Neural progenitor cell (in vitro differentiated cells): ENCODE measurements at regions not wholly inside any gene's neighbourhood (a gene's known extent, or its start where the extent isn't known, plus 50 kb on each side); places are given as distances from the start of the nearest gene placed in this dataset.
"Not testable (repeated sequence)": the region's sequence is repeated elsewhere in the genome, so short reads cannot be mapped to it uniquely, and the experiment has no call there.

Experiments
- DNase-seq: peaks from one replicate; pipeline ENCODE4 v3.0.0-alpha.2; 2016; ENCODE audit warnings: low spot score
- H2AFZ ChIP-seq: fragments of 200-600 bp; sonication (generic); replicated peaks from 2 replicates; pipeline ENCODE4 v1.6.1; 2016; ENCODE audit warnings: antibody characterized with exemption
- H3F3A ChIP-seq: fragments of 200-600 bp; sonication (generic); 2 replicates; pipeline ENCODE4 v1.6.1; 2016; ENCODE audit warnings: antibody characterized with exemption, low read depth
- H3K27ac ChIP-seq: fragments of 200-600 bp; sonication (generic); 2 replicates; pipeline ENCODE4 v1.5.1; 2016; ENCODE audit warnings: mild to moderate bottlenecking
- H3K27me3 ChIP-seq: fragments of 200-600 bp; sonication (generic); 2 replicates; pipeline ENCODE4 v1.6.1; 2016; ENCODE audit warnings: mild to moderate bottlenecking, moderate library complexity
- H3K36me3 ChIP-seq: fragments of 200-600 bp; sonication (generic); 2 replicates; pipeline ENCODE4 v1.5.1; 2016
- H3K4me1 ChIP-seq: fragments of 200-600 bp; sonication (generic); 2 replicates; pipeline ENCODE4 v1.6.1; 2016; ENCODE audit warnings: mixed run types
- H3K4me2 ChIP-seq: fragments of 200-600 bp; sonication (generic); 2 replicates; pipeline ENCODE4 v1.6.1; 2016
- H3K4me3 ChIP-seq: fragments of 200-600 bp; sonication (generic); 2 replicates; pipeline ENCODE4 v1.5.1; 2016
- H3K79me2 ChIP-seq: fragments of 200-600 bp; sonication (generic); 2 replicates; pipeline ENCODE4 v1.6.1; 2016; ENCODE audit warnings: low read depth
- H3K9ac ChIP-seq: fragments of 200-600 bp; sonication (generic); 2 replicates; pipeline ENCODE4 v1.6.1; 2016
- H3K9me3 ChIP-seq: fragments of 200-600 bp; sonication (generic); 2 replicates; pipeline ENCODE4 v1.5.1; 2016; ENCODE audit warnings: low read depth
- H4K20me1 ChIP-seq: fragments of 200-600 bp; sonication (generic); 2 replicates; pipeline ENCODE4 v1.6.1; 2016; ENCODE audit warnings: low read depth
- H3K27ac Mint-ChIP-seq: 3 replicates; pipeline ENCODE4 v1.8.0; 2021; ENCODE audit warnings: mixed read lengths
- H3K27me3 Mint-ChIP-seq: 2 replicates; pipeline ENCODE4 v1.8.0; 2022; ENCODE audit warnings: low read depth, mild to moderate bottlenecking, inconsistent platforms, moderate library complexity, mixed read lengths; ENCODE audit not compliant: insufficient read depth
- H3K36me3 Mint-ChIP-seq: 3 replicates; pipeline ENCODE4 v1.8.0; 2021; ENCODE audit warnings: mixed read lengths
- H3K4me1 Mint-ChIP-seq: 3 replicates; pipeline ENCODE4 v1.8.0; 2021; ENCODE audit warnings: mixed read lengths
- H3K4me3 Mint-ChIP-seq: 3 replicates; pipeline ENCODE4 v1.8.0; 2021; ENCODE audit warnings: mild to moderate bottlenecking, moderate library complexity, mixed read lengths
- H3K9me3 Mint-ChIP-seq: 3 replicates; pipeline ENCODE4 v1.8.0; 2020; ENCODE audit warnings: mixed read lengths
- EZH2 ChIP-seq: fragments of 200-600 bp; sonication (generic); IDR thresholded peaks from 2 replicates; pipeline ENCODE4 v1.6.1; 2017; ENCODE audit warnings: antibody characterized with exemption, mild to moderate bottlenecking, moderate library complexity
- EZH2phosphoT487 ChIP-seq: fragments of 200-600 bp; sonication (generic); IDR thresholded peaks from 2 replicates; pipeline ENCODE4 v1.6.1; 2017; ENCODE audit warnings: antibody characterized with exemption
- TF ChIP-seq, protein P1 (sequence below): fragments of 200-600 bp; sonication (generic); IDR thresholded peaks from 2 replicates; pipeline ENCODE4 v1.5.1; 2017; ENCODE audit warnings: antibody characterized with exemption, mild to moderate bottlenecking

DNA sequence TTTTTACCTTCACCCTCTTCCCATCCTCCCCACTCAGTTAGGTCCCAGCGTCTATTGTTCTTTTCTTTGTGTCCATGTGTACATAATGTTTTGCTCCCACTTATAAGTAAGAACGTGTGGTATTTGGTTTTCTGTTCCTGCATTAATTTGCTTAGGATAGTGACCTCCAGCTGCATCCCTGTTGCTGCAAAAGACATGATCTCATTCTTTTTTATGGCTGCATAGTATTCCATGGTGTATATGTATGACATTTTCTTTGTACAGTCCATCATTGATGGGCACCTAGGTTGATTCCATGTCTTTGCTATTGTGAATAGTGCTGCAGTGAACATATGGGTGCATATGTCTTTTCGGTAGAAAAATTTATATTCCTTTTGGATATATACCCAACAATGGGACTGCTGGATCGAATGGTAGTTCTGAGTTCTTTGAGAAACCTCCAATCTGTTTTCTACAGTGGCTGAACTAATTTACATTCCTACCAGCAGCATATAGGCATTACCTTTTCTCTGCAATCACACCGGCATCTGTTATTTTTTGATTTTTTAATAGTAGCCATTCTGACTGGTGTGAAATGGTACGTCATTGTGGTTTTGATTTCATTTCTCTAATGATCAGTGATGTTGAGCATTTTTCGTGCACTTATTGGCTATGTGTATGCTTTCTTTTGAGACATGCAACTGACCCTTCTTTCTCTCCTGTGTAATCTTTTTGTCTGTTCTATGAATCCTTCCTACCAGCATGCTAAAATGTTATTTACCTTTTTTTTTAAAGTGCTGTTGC lies 279.7 kb upstream of the AMIGO2 start:
- Histone ChIP-seq H3K4me1 (no peaks in the 10 kb centered on the region), H3K4me3 (no peak overlapping the region), H2AFZ (no peak overlapping the region), H3K9ac (no peak overlapping the region), H3K27me3 (no peaks in the 10 kb centered on the region), H3F3A (no peaks in the 10 kb centered on the region), H3K36me3 (no peaks in the 10 kb centered on the region), H4K20me1 (no peaks in the 10 kb centered on the region), H3K4me2 (no peak overlapping the region), H3K27ac (no peak overlapping the region), H3K79me2 (no peaks in the 10 kb centered on the region), H3K9me3 (no peaks in the 10 kb centered on the region)
- Mint-ChIP-seq H3K27me3 (peaks cover 3% of the 10 kb centered on the region), H3K36me3 (no peaks in the 10 kb centered on the region), H3K4me3 (no peak overlapping the region), H3K27ac (no peak overlapping the region), H3K4me1 (peaks cover 11% of the 10 kb centered on the region), H3K9me3 (peaks cover 5% of the 10 kb centered on the region)
- no peak for DNase-seq
- no peak for TF ChIP-seq EZH2phosphoT487
- TF ChIP-seq, protein P1, sequence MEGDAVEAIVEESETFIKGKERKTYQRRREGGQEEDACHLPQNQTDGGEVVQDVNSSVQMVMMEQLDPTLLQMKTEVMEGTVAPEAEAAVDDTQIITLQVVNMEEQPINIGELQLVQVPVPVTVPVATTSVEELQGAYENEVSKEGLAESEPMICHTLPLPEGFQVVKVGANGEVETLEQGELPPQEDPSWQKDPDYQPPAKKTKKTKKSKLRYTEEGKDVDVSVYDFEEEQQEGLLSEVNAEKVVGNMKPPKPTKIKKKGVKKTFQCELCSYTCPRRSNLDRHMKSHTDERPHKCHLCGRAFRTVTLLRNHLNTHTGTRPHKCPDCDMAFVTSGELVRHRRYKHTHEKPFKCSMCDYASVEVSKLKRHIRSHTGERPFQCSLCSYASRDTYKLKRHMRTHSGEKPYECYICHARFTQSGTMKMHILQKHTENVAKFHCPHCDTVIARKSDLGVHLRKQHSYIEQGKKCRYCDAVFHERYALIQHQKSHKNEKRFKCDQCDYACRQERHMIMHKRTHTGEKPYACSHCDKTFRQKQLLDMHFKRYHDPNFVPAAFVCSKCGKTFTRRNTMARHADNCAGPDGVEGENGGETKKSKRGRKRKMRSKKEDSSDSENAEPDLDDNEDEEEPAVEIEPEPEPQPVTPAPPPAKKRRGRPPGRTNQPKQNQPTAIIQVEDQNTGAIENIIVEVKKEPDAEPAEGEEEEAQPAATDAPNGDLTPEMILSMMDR = no peak
- TF ChIP-seq EZH2 = no peak

DNA sequence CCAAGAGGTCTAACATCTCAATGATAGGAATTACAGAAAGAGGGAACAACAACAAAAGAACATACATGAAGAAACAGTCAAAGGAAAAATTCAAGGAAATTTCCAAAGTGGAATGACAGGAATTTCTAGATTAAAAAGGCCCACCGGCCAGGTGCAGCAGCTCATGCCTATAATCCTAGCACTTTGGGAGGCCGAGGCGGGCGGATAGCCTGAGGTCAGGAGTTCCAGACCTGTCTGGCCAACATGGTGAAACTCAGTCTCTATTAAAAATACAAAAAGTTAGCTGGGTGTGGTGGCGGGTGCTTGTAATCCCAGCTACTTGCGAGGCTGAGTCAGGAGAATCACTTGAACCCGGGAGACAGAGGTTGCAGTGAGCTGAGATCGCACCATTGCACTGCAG lies 277.2 kb upstream of the AMIGO2 start:
- H3K9me3 ChIP-seq, H3K27ac Mint-ChIP-seq, H3K4me1 ChIP-seq, DNase-seq, H3K9ac ChIP-seq, H3K36me3 ChIP-seq, H3K27ac ChIP-seq, H2AFZ ChIP-seq, H3K27me3 ChIP-seq, H3K79me2 ChIP-seq, H3K9me3 Mint-ChIP-seq, H3K36me3 Mint-ChIP-seq, H4K20me1 ChIP-seq, H3K4me3 ChIP-seq, H3K4me2 ChIP-seq, H3K4me3 Mint-ChIP-seq, H3K27me3 Mint-ChIP-seq, H3F3A ChIP-seq: not testable (repeated sequence)
- H3K4me1 Mint-ChIP-seq = peaks cover 11% of the 10 kb centered on the region

DNA sequence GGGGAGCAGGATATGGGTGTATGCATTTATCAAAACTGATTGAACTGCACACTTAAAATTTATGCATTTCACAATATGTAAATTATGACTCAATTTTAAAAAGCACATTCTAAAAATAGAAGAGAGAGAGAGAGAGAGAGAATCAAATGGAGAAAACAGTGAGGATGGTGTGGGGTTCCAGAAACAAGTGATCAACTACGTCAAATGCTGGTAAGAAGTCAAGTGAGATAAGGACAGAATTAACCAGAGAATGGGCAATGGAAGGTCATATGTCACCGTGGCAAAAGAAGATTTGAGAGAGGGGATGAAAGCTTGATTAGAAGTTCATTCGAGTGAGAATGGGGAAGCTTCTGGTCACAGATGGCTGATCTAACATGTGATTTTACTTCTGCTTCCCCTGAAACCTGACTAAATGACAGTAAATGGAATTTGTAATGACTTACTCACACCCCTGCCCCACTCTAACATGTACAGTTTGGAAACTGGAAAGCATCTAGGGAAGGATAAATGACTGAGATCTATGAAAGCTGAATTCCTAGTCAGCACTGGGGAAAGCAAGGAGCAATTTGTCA lies 276.5 kb upstream of the AMIGO2 start:
- Mint-ChIP-seq H3K4me3 (no peak overlapping the region), H3K4me1 (peaks cover 11% of the 10 kb centered on the region), H3K27me3 (peaks cover 2% of the 10 kb centered on the region), H3K36me3 (no peaks in the 10 kb centered on the region), H3K27ac (no peak overlapping the region), H3K9me3 (peaks cover 5% of the 10 kb centered on the region)
- Histone ChIP-seq H3K27me3 (no peaks in the 10 kb centered on the region), H2AFZ (no peak overlapping the region), H3K4me3 (no peak overlapping the region), H3K9ac (no peak overlapping the region), H3K79me2 (no peaks in the 10 kb centered on the region), H4K20me1 (no peaks in the 10 kb centered on the region), H3K4me2 (no peak overlapping the region), H3K27ac (no peak overlapping the region), H3F3A (no peaks in the 10 kb centered on the region), H3K9me3 (no peaks in the 10 kb centered on the region), H3K36me3 (no peaks in the 10 kb centered on the region), H3K4me1 (no peaks in the 10 kb centered on the region)
- TF ChIP-seq, protein P1 = no peak
- no peak for TF ChIP-seq EZH2
- TF ChIP-seq EZH2phosphoT487 = no peak
- DNase-seq = no peak

DNA sequence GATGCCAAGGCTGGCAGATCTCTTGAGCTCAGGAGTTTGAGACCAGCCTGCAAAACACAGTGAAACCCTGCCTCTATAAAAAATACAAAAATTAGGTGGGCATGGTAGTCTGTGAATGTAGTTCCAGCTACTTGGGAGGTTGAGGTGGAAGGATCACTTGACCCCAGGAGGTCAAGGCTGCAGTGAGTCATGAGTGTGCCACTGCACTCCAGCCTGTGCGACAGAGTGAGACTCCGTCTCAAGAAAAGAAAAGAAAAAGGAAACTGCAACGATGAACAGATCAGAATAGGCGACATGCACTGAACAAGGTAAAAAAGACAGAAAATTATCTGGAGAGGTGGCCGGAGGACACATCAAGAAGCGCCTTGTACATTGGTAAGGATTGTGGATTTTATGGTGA lies 273.7 kb upstream of the AMIGO2 start:
- Mint-ChIP-seq H3K4me1 (peaks cover 5% of the 10 kb centered on the region), H3K4me3 (no peak overlapping the region), H3K27ac (no peak overlapping the region), H3K9me3 (peaks cover 5% of the 10 kb centered on the region), H3K36me3 (no peaks in the 10 kb centered on the region), H3K27me3 (peaks cover 2% of the 10 kb centered on the region)
- Histone ChIP-seq H3K9me3 (no peaks in the 10 kb centered on the region), H3K4me2 (no peak overlapping the region), H4K20me1 (no peaks in the 10 kb centered on the region), H3K9ac (no peak overlapping the region), H3K27ac (no peak overlapping the region), H3F3A (no peaks in the 10 kb centered on the region), H3K27me3 (no peaks in the 10 kb centered on the region), H3K4me1 (no peaks in the 10 kb centered on the region), H2AFZ (no peak overlapping the region), H3K79me2 (no peaks in the 10 kb centered on the region), H3K36me3 (no peaks in the 10 kb centered on the region), H3K4me3 (no peak overlapping the region)
- no peak for TF ChIP-seq EZH2phosphoT487
- TF ChIP-seq, protein P1 = no peak
- TF ChIP-seq EZH2 = no peak
- DNase-seq = no peak
